ENCODE measurements at regions not wholly inside any gene's neighbourhood (a gene's known extent, or its start where the extent isn't known, plus 50 kb on each side); places are given as distances from the start of the nearest gene placed in this dataset.

DNA sequence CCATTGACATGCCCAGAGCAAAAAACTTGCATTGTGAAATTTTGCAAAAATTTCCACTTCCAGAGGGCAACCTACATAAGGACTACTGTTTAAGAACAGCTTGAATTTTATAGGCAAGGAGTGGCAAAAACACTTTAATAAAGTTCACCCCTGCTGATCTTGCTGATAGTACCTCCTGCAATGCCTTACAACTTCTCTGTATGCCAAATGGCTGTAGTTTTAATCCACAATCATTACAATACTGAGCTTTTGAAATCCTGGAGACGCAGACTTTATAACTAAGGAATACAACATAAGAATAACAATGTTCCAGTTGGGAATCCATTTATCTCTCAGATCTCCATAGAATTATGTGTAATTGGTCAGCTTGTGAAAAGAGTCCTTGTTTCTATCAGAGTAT lies 247.5 kb downstream of the KCNJ3 start:
- TF ChIP-seq CTCF (conservative IDR thresholded peaks at IDR 0.05 in 1 of 2, IDR thresholded peaks at IDR 0.05 in 1 of 2; ENCODE audit: low read depth in 1 of 2, low read length in 2 of 2) (no peak), EZH2 (IDR thresholded peaks at IDR 0.05; ENCODE audit: low read length, missing control alignments) (no peak)

Measured in fibroblast of lung (primary cell).